Ectodermal cell (in vitro differentiated cells): ENCODE measurements at regions not wholly inside any gene's neighbourhood (a gene's known extent, or its start where the extent isn't known, plus 50 kb on each side); places are given as distances from the start of the nearest gene placed in this dataset.

Source experiments
- H3K27ac ChIP-seq: 2 replicates; pipeline ENCODE4 v1.7.0; 2013; ENCODE audit warnings: mild to moderate bottlenecking, low read depth, low read length; ENCODE audit not compliant: insufficient read depth, poor library complexity, severe bottlenecking
- H3K27me3 ChIP-seq: 2 replicates; pipeline ENCODE4 v1.7.0; 2013; ENCODE audit warnings: mild to moderate bottlenecking, low read length; ENCODE audit not compliant: insufficient read depth, control insufficient read depth, poor library complexity, severe bottlenecking
- H3K36me3 ChIP-seq: one replicate; pipeline ENCODE4 v1.7.0; 2013; ENCODE audit warnings: low read length; ENCODE audit not compliant: control insufficient read depth, insufficient read depth
- H3K4me1 ChIP-seq: one replicate; pipeline ENCODE4 v1.7.0; 2013; ENCODE audit warnings: low read length; ENCODE audit not compliant: control insufficient read depth, insufficient read depth
- H3K4me3 ChIP-seq: 2 replicates; pipeline ENCODE4 v1.7.0; 2013; ENCODE audit warnings: low read depth, low read length, control low read depth; ENCODE audit not compliant: insufficient read depth
- H3K9me3 ChIP-seq: 2 replicates; pipeline ENCODE4 v1.7.0; 2013; ENCODE audit warnings: mild to moderate bottlenecking, low read length, moderate library complexity; ENCODE audit not compliant: control insufficient read depth
- WGBS, 2 experiments: methylation state at CpG; one replicate each; pipeline ENCODE4 v1.1.7; 2013; ENCODE audit warnings: missing lambda C conversion rate in 2 of 2; 5-methylcytosine and 5-hydroxymethylcytosine counted together

- no peaks in the 10 kb centered on the region for H3K36me3 ChIP-seq
- H3K27me3 ChIP-seq, result no peaks in the 10 kb centered on the region
- H3K27ac ChIP-seq, result no peak overlapping the region
- no peaks in the 10 kb centered on the region for H3K4me1 ChIP-seq
- H3K4me3 ChIP-seq, result no peak overlapping the region
- 84 to 93% methylated on average over 4 of the region's 4 CpGs for WGBS, 2 experiments
- H3K9me3 ChIP-seq, result no peaks in the 10 kb centered on the region
Observed at GRCh38 chr2:118246079-118246478, 157.8 kb downstream of the INSIG2 start.

- WGBS, 2 experiments, result 98 to 100% methylated on average over 1 of the region's 1 CpG
- Histone ChIP-seq H3K4me3 (no peak overlapping the region), H3K9me3 (no peaks in the 10 kb centered on the region)
Observed at GRCh38 chr2:118244686-118245085, 156.4 kb downstream of the INSIG2 start.

GRCh38 chr2:118243031-118243430 is 154.8 kb downstream of the INSIG2 start:
- H3K27ac ChIP-seq, result no peak overlapping the region
- H3K27me3 ChIP-seq, result no peaks in the 10 kb centered on the region
- H3K36me3 ChIP-seq, result no peaks in the 10 kb centered on the region
- H3K4me3 ChIP-seq, result no peak overlapping the region
- H3K9me3 ChIP-seq, result no peaks in the 10 kb centered on the region
- H3K4me1 ChIP-seq, result no peaks in the 10 kb centered on the region
- 95 to 98% methylated on average over 2 of the region's 2 CpGs for WGBS, 2 experiments

More at GRCh38 chr2:118244686-118245085, 156.4 kb downstream of the INSIG2 start:
- Histone ChIP-seq H3K27me3 (no peaks in the 10 kb centered on the region), H3K4me1 (no peaks in the 10 kb centered on the region), H3K36me3 (no peaks in the 10 kb centered on the region), H3K27ac (no peak overlapping the region)

GRCh38 chr2:118242216-118242615 is 153.9 kb downstream of the INSIG2 start:
- Histone ChIP-seq H3K9me3 (no peaks in the 10 kb centered on the region), H3K4me3 (no peak overlapping the region), H3K36me3 (no peaks in the 10 kb centered on the region), H3K4me1 (no peaks in the 10 kb centered on the region), H3K27me3 (no peaks in the 10 kb centered on the region), H3K27ac (no peak overlapping the region)
- 90 to 93% methylated on average over 2 of the region's 2 CpGs for WGBS, 2 experiments

GRCh38 chr2:118241128-118241527 is 152.9 kb downstream of the INSIG2 start:
- Histone ChIP-seq H3K27ac (no peak overlapping the region), H3K9me3 (no peaks in the 10 kb centered on the region), H3K36me3 (no peaks in the 10 kb centered on the region), H3K27me3 (no peaks in the 10 kb centered on the region), H3K4me1 (no peaks in the 10 kb centered on the region), H3K4me3 (no peak overlapping the region)
- 82% methylated on average over 8 of the region's 8 CpGs for WGBS, 2 experiments

GRCh38 chr2:118240276-118240675 is 152.0 kb downstream of the INSIG2 start:
- no peaks in the 10 kb centered on the region for H3K4me1 ChIP-seq
- H3K27ac ChIP-seq, result no peak overlapping the region
- no peak overlapping the region for H3K4me3 ChIP-seq
- 96 to 100% methylated on average over 2 of the region's 2 CpGs for WGBS, 2 experiments
- H3K9me3 ChIP-seq, result no peaks in the 10 kb centered on the region
- no peaks in the 10 kb centered on the region for H3K27me3 ChIP-seq
- no peaks in the 10 kb centered on the region for H3K36me3 ChIP-seq

GRCh38 chr2:118239284-118239683 is 151.0 kb downstream of the INSIG2 start:
- Histone ChIP-seq H3K9me3 (no peaks in the 10 kb centered on the region), H3K36me3 (no peaks in the 10 kb centered on the region), H3K4me3 (no peak overlapping the region), H3K4me1 (no peaks in the 10 kb centered on the region), H3K27me3 (no peaks in the 10 kb centered on the region), H3K27ac (no peak overlapping the region)
- 93 to 94% methylated on average over 5 of the region's 5 CpGs for WGBS, 2 experiments

- H3K4me3 ChIP-seq, result no peak overlapping the region
- no peaks in the 10 kb centered on the region for H3K27me3 ChIP-seq
- H3K36me3 ChIP-seq, result no peaks in the 10 kb centered on the region
- no peaks in the 10 kb centered on the region for H3K9me3 ChIP-seq
- H3K27ac ChIP-seq, result no peak overlapping the region
- no peaks in the 10 kb centered on the region for H3K4me1 ChIP-seq
Observed at GRCh38 chr2:118237451-118237850, 149.2 kb downstream of the INSIG2 start.

- Histone ChIP-seq H3K4me3 (no peak overlapping the region), H3K27me3 (no peaks in the 10 kb centered on the region), H3K4me1 (no peaks in the 10 kb centered on the region), H3K27ac (no peak overlapping the region), H3K36me3 (no peaks in the 10 kb centered on the region), H3K9me3 (no peaks in the 10 kb centered on the region)
- WGBS, 2 experiments, result 49 to 52% methylated on average over 9 of the region's 9 CpGs
Observed at GRCh38 chr2:118232796-118233195, 144.5 kb downstream of the INSIG2 start.

- no peak overlapping the region for H3K4me3 ChIP-seq
- no peaks in the 10 kb centered on the region for H3K9me3 ChIP-seq
- no peaks in the 10 kb centered on the region for H3K4me1 ChIP-seq
- no peak overlapping the region for H3K27ac ChIP-seq
- WGBS, 2 experiments, result 69 to 78% methylated on average over 3 of the region's 3 CpGs
- H3K27me3 ChIP-seq, result no peaks in the 10 kb centered on the region
- H3K36me3 ChIP-seq, result no peaks in the 10 kb centered on the region
Observed at GRCh38 chr2:118232391-118232790, 144.1 kb downstream of the INSIG2 start.

GRCh38 chr2:118231759-118232158 is 143.5 kb downstream of the INSIG2 start:
- Histone ChIP-seq H3K27me3 (no peaks in the 10 kb centered on the region), H3K4me3 (no peak overlapping the region)
- 92% methylated on average over 6 of the region's 6 CpGs for WGBS, 2 experiments

More at GRCh38 chr2:118231759-118232158, 143.5 kb downstream of the INSIG2 start:
- Histone ChIP-seq H3K36me3 (no peaks in the 10 kb centered on the region), H3K4me1 (no peaks in the 10 kb centered on the region), H3K9me3 (no peaks in the 10 kb centered on the region), H3K27ac (no peak overlapping the region)
